ENCODE measurements at regions not wholly inside any gene's neighbourhood (a gene's known extent, or its start where the extent isn't known, plus 50 kb on each side); places are given as distances from the start of the nearest gene placed in this dataset.

DNA sequence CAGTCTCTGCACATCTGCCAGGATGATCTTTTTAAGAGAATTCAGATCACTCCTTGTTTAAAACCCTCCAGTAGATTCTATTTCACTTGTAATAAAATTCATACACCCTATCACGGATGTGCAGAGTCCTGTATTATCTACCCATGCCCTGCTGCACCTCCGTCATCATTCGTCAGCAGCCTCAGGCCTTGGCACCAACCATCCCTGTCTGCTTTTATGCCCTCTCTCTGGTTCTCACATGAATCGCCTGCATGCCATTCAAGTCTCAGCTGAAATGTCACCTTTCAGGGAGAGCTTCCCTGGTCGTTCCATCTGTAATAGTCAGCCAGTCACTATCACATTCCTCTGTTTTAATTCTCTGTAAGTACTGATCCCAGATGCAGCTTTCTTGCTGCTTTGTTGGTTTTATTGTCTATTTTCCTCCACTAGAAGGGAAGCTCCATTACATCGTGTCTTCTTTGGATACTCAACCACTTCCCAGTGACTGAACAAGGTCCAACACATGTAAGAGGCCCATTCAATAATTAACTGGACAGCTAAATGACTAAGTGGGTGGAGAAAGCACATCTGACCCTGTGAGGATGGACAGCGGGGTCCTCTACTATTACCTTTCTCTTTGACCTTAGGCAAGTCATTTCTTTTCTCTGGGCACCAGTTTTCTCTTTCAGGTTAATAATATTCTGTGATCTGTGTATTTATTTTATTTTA, 81.2 kb upstream of the GOT2 start:
- ATAC-seq (ENCODE audit: low FRiP score in 2 of 2) (no peak), DNase-seq (no peak)
- H3K27ac ChIP-seq = no peak overlapping the region
- TF ChIP-seq, protein P1, sequence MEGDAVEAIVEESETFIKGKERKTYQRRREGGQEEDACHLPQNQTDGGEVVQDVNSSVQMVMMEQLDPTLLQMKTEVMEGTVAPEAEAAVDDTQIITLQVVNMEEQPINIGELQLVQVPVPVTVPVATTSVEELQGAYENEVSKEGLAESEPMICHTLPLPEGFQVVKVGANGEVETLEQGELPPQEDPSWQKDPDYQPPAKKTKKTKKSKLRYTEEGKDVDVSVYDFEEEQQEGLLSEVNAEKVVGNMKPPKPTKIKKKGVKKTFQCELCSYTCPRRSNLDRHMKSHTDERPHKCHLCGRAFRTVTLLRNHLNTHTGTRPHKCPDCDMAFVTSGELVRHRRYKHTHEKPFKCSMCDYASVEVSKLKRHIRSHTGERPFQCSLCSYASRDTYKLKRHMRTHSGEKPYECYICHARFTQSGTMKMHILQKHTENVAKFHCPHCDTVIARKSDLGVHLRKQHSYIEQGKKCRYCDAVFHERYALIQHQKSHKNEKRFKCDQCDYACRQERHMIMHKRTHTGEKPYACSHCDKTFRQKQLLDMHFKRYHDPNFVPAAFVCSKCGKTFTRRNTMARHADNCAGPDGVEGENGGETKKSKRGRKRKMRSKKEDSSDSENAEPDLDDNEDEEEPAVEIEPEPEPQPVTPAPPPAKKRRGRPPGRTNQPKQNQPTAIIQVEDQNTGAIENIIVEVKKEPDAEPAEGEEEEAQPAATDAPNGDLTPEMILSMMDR (IDR thresholded peaks at IDR 0.05) = no peak
- TF ChIP-seq POLR2AphosphoS5 (IDR thresholded peaks at IDR 0.05) (no peak), POLR2A (IDR thresholded peaks at IDR 0.05) (no peak), EP300 (IDR thresholded peaks at IDR 0.05) (no peak)
- peaks cover 0 to 3% (median 0%) of the 10 kb centered on the region in 4 donors for H3K4me1 ChIP-seq
- H3K36me3 ChIP-seq = no peaks in the 10 kb centered on the region
- H3K4me3 ChIP-seq = no peak overlapping the region
- 88% methylated on average over 7 of the region's 7 CpGs for whole genome bisulfite sequencing, 2 donors
- no peaks in the 10 kb centered on the region for H3K9me3 ChIP-seq
- no peaks in the 10 kb centered on the region for H3K27me3 ChIP-seq

DNA sequence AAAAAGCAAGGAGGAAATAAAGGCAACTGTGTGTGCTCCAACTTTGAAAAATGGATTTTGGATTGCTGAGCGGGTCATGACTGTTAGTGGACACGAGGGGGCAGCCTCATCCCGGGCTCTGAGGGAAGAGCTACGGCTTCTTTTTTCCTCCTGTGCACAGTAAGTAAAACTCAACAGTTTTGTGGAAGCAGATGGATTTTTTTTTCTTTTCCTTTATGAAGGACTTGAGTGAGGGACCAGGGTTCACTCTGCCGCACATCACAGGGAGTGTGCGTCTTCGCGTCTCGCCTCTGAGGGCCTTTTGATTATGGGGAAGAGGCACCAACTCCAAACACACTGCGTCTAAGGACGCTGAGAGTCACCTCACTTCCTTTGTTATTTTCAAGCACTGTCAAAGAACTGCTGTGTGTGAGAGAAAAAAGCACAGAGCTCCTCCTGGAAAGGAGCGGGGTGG, 80.3 kb upstream of the GOT2 start:
- TF ChIP-seq, protein P1 (IDR thresholded peaks at IDR 0.05) = peak; percentile 45 to 75 (median 64)
- no peak for TF ChIP-seq POLR2AphosphoS5 (IDR thresholded peaks at IDR 0.05)
- ATAC-seq (ENCODE audit: low FRiP score in 2 of 2) (peak in 1 of 2 donors; percentile 88), DNase-seq (peak in 1 of 2 donors; percentile 35)
- H3K4me3 ChIP-seq = peak overlapping the region in 2 of 4 donors; percentile 26 to 36
- H3K27me3 ChIP-seq = no peaks in the 10 kb centered on the region
- 1 to 2% methylated on average over 12 of the region's 12 CpGs for WGBS, 2 donors
- no peak overlapping the region for H3K27ac ChIP-seq
- no peaks in the 10 kb centered on the region for H3K9me3 ChIP-seq
- peaks cover 0 to 3% (median 0%) of the 10 kb centered on the region in 4 donors for H3K4me1 ChIP-seq
- H3K36me3 ChIP-seq = no peaks in the 10 kb centered on the region

DNA sequence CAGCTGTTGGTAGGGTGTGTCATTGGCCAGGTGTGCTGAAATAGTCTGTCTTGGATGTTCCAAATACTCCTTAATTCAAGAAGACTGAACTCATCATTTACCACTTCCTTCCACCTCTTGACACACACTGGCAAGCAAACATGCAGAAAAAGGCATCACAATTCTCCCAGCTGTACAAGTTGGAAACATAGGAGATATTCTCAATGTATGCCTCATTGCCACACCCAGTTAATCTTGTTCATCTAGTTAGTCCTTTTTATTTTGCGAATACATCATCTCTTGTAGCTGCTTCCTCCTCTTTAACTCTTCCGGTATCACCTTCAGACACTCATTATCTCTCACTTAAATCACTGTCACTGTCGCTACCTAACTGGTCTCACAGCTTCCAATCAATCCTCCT, 75.1 kb upstream of the GOT2 start:
- no peak for ATAC-seq (ENCODE audit: low FRiP score in 2 of 2)
- no peak overlapping the region for H3K4me3 ChIP-seq
- WGBS, 2 donors = 74 to 78% methylated on average over 3 of the region's 3 CpGs

DNA sequence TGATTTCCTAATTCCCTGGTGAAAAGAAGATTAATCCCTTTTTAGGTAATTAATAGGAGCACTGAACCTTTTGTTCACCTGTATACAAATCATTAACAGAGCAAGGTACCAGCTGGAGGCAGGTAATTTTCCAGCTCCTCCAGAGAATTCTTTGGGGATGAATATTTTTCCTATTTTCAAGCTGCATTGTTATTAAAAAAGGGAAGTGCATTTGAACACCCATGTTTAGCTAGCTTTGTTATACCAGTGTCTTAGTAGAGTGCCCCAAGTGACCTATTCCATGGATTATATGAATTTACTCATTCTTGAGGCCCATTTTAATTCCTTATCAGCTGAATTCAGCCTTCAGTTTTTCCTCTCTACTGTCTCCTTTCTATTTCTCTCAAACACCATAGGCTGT, 73.2 kb upstream of the GOT2 start:
- no peak overlapping the region for H3K4me3 ChIP-seq
- no peak overlapping the region for H3K27ac ChIP-seq
- H3K9me3 ChIP-seq = no peaks in the 10 kb centered on the region
- TF ChIP-seq POLR2A (IDR thresholded peaks at IDR 0.05) (no peak), POLR2AphosphoS5 (IDR thresholded peaks at IDR 0.05) (no peak), EP300 (IDR thresholded peaks at IDR 0.05) (no peak)
- TF ChIP-seq, protein P1 (IDR thresholded peaks at IDR 0.05) = no peak
- H3K36me3 ChIP-seq = no peaks in the 10 kb centered on the region
- DNase-seq = no peak
- no peak for ATAC-seq (ENCODE audit: low FRiP score in 2 of 2)
- H3K27me3 ChIP-seq = no peaks in the 10 kb centered on the region
- no peaks in the 10 kb centered on the region for H3K4me1 ChIP-seq

More for the DNA sequence above, 75.1 kb upstream of the GOT2 start:
- H3K27ac ChIP-seq = no peak overlapping the region
- TF ChIP-seq POLR2A (IDR thresholded peaks at IDR 0.05) (no peak), EP300 (IDR thresholded peaks at IDR 0.05) (no peak), POLR2AphosphoS5 (IDR thresholded peaks at IDR 0.05) (no peak)
- TF ChIP-seq, protein P1 (IDR thresholded peaks at IDR 0.05) = no peak
- no peak for DNase-seq
- H3K9me3 ChIP-seq = no peaks in the 10 kb centered on the region
- H3K36me3 ChIP-seq = no peaks in the 10 kb centered on the region
- H3K4me1 ChIP-seq = no peaks in the 10 kb centered on the region
- H3K27me3 ChIP-seq = no peaks in the 10 kb centered on the region

DNA sequence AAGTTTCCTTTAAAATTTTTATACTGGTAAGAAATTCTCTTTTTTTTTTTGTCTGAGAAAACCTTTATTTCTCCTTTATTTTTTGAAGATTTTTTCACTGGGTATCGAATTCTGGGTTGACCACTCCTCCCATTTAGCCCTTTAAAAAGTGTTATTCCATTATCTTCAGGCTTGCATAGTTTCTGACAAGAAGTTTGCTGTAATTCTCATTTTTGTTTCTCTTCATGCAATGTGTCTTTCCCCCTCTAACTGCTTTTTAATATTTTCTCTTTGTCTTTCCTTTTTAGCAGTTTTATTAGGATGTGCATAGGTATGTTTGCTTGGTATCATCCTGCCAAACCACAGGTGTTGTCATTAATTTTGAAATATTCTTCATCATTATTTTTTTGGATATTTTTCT, 67.7 kb upstream of the GOT2 start:
- H3K27ac ChIP-seq = no peak overlapping the region
- no peaks in the 10 kb centered on the region for H3K27me3 ChIP-seq
- H3K4me3 ChIP-seq = no peak overlapping the region
- ATAC-seq (ENCODE audit: low FRiP score in 2 of 2) (no peak), DNase-seq (no peak)
- 55 to 60% methylated on average over 1 of the region's 1 CpG for WGBS, 2 donors
- no peaks in the 10 kb centered on the region for H3K4me1 ChIP-seq
- TF ChIP-seq POLR2AphosphoS5 (IDR thresholded peaks at IDR 0.05) = no peak
- no peak for TF ChIP-seq POLR2A (IDR thresholded peaks at IDR 0.05)
- TF ChIP-seq, protein P1 (IDR thresholded peaks at IDR 0.05) = no peak
- TF ChIP-seq EP300 (IDR thresholded peaks at IDR 0.05) = no peak
- H3K9me3 ChIP-seq = no peaks in the 10 kb centered on the region
- H3K36me3 ChIP-seq = no peaks in the 10 kb centered on the region

Measured in upper lobe of left lung (tissue), 6 donors.